HG03103 (cell line): ENCODE measurements at regions not wholly inside any gene's neighbourhood (a gene's known extent, or its start where the extent isn't known, plus 50 kb on each side); places are given as distances from the start of the nearest gene placed in this dataset.
"Not testable (repeated sequence)": the region's sequence is repeated elsewhere in the genome, so short reads cannot be mapped to it uniquely, and the experiment has no call there.

ENCODE experiments used
- ATAC-seq: cut with Tn5 transposase; IDR thresholded peaks from one replicate; pipeline ENCODE4 v1.9.1; 2021; ENCODE audit warnings: low read depth; ENCODE audit not compliant: unreplicated experiment

GRCh38 chr1:65020774-65021173 is 54.4 kb upstream of the JAK1 start:
- ATAC-seq: no peak

GRCh38 chr1:65021795-65022194 is 55.4 kb upstream of the JAK1 start:
- ATAC-seq: no peak

- ATAC-seq: no peak
Measured at GRCh38 chr1:65022216-65022615, 55.9 kb upstream of the JAK1 start.

- no peak for ATAC-seq
Measured at GRCh38 chr1:65025794-65026193, 59.4 kb upstream of the JAK1 start.

GRCh38 chr1:65026235-65026634 is 59.9 kb upstream of the JAK1 start:
- ATAC-seq: no peak

GRCh38 chr1:65027666-65028358 is 61.5 kb upstream of the JAK1 start:
- no peak for ATAC-seq

- ATAC-seq: not testable (repeated sequence)
Measured at GRCh38 chr1:65029434-65029833, 63.1 kb upstream of the JAK1 start.

- ATAC-seq: not testable (repeated sequence)
Measured at GRCh38 chr1:65034879-65035278, 68.5 kb upstream of the JAK1 start.

- no peak for ATAC-seq
Measured at GRCh38 chr1:65036570-65037051, 70.3 kb upstream of the JAK1 start.

GRCh38 chr1:65039066-65039465 is 72.7 kb upstream of the JAK1 start:
- no peak for ATAC-seq

- no peak for ATAC-seq
Measured at GRCh38 chr1:65039508-65039907, 73.2 kb upstream of the JAK1 start.

- no peak for ATAC-seq
Measured at GRCh38 chr1:65042467-65042866, 76.1 kb upstream of the JAK1 start.

GRCh38 chr1:65044411-65044810 is 78.1 kb upstream of the JAK1 start:
- ATAC-seq: no peak

- no peak for ATAC-seq
Measured at GRCh38 chr1:65045022-65045817, 78.9 kb upstream of the JAK1 start.

GRCh38 chr1:65048335-65048734 is 82.0 kb upstream of the JAK1 start:
- ATAC-seq: no peak

GRCh38 chr1:65049941-65050713 is 83.8 kb upstream of the JAK1 start:
- ATAC-seq: no peak

GRCh38 chr1:65050735-65051134 is 84.4 kb upstream of the JAK1 start:
- no peak for ATAC-seq

GRCh38 chr1:65054481-65054880 is 88.1 kb upstream of the JAK1 start:
- no peak for ATAC-seq

- no peak for ATAC-seq
Measured at GRCh38 chr1:65055747-65056146, 89.4 kb upstream of the JAK1 start.

GRCh38 chr1:65056234-65056633 is 89.9 kb upstream of the JAK1 start:
- ATAC-seq: no peak

GRCh38 chr1:65056866-65057265 is 90.5 kb upstream of the JAK1 start:
- ATAC-seq: no peak
